ENCODE measurements at regions not wholly inside any gene's neighbourhood (a gene's known extent, or its start where the extent isn't known, plus 50 kb on each side); places are given as distances from the start of the nearest gene placed in this dataset.

DNA sequence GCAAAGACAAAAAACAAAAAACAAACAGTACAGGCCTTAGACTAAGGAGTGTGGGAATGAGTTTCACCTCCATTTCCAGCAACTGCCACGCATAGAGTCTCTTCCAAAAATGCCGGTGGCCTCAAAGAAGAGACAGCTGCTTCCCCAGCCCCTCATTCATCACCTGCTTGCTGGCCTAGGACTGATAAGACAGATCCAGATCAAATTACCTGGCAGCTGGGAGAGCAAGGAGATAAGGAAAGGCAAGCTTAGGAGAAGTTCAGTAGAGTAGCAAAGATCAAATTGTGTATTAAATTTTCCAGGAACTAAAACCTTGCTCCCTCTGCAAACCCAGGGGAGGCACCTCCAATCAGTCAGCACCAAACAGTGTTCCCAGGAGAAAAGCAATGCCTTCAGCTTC lies 325.8 kb upstream of the CTNNB1 start:
- Histone ChIP-seq H3K4me3 (no peak overlapping the region), H3K9me3 (replicated peaks; ENCODE audit: control insufficient read depth, insufficient read depth, low read depth, low read length) (no peaks in the 10 kb centered on the region), H3K36me3 (ENCODE audit: control insufficient read depth, insufficient read depth, low read length) (no peaks in the 10 kb centered on the region), H3K27ac (ENCODE audit: extremely low read depth, low read depth, low read length) (no peak overlapping the region), H4K20me1 (replicated peaks; ENCODE audit: control insufficient read depth, insufficient read depth, low read length) (no peaks in the 10 kb centered on the region), H3K4me2 (ENCODE audit: insufficient read depth, low read length) (no peak overlapping the region), H3K9me1 (ENCODE audit: control insufficient read depth, insufficient read depth, low read length) (no peaks in the 10 kb centered on the region), H2AFZ (ENCODE audit: low read depth, low read length) (no peak overlapping the region), H3K27me3 (ENCODE audit: control insufficient read depth in 2 of 2, insufficient read depth in 2 of 2, low read length in 2 of 2) (no peaks in the 10 kb centered on the region), H3K9ac (ENCODE audit: insufficient read depth in 1 of 2, low read depth in 2 of 2, low read length in 2 of 2) (no peak overlapping the region), H3K4me1 (replicated peaks in 1 of 2; ENCODE audit: control insufficient read depth in 2 of 2, insufficient read depth in 2 of 2, low read length in 2 of 2) (no peaks in the 10 kb centered on the region), H3K79me2 (ENCODE audit: control insufficient read depth, insufficient read depth, low read length) (no peaks in the 10 kb centered on the region)
- BruUV-seq (replicated peaks), result no TSS peak
- ChIA-PET POLR2A (interaction anchor here (0.6 kb wide), 1 partner anchor 246 kb away, joined by 3 read pairs; no protein-coding TSS in a partner anchor), CTCF (ENCODE audit: low intra/inter-chr PET ratio) (no interaction called here)
- DNase-seq (ENCODE audit: extremely low read depth in 1 of 4, low spot score in 3 of 4) (no peak), FAIRE-seq (no peak), ATAC-seq (no peak)
- in situ Hi-C loops (cut with MboI) (no loop called here), intact Hi-C loops (cut with micrococcal nuclease) (no loop called here)
- TF ChIP-seq, protein P1, sequence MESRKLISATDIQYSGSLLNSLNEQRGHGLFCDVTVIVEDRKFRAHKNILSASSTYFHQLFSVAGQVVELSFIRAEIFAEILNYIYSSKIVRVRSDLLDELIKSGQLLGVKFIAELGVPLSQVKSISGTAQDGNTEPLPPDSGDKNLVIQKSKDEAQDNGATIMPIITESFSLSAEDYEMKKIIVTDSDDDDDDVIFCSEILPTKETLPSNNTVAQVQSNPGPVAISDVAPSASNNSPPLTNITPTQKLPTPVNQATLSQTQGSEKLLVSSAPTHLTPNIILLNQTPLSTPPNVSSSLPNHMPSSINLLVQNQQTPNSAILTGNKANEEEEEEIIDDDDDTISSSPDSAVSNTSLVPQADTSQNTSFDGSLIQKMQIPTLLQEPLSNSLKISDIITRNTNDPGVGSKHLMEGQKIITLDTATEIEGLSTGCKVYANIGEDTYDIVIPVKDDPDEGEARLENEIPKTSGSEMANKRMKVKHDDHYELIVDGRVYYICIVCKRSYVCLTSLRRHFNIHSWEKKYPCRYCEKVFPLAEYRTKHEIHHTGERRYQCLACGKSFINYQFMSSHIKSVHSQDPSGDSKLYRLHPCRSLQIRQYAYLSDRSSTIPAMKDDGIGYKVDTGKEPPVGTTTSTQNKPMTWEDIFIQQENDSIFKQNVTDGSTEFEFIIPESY (CRISPR knock-in tag; IDR thresholded peaks at IDR 0.05), result no peak
- 6% methylated on average over 2 of the region's 2 CpGs for WGBS (ENCODE audit: insufficient coverage, low coverage, missing lambda C conversion rate)

DNA sequence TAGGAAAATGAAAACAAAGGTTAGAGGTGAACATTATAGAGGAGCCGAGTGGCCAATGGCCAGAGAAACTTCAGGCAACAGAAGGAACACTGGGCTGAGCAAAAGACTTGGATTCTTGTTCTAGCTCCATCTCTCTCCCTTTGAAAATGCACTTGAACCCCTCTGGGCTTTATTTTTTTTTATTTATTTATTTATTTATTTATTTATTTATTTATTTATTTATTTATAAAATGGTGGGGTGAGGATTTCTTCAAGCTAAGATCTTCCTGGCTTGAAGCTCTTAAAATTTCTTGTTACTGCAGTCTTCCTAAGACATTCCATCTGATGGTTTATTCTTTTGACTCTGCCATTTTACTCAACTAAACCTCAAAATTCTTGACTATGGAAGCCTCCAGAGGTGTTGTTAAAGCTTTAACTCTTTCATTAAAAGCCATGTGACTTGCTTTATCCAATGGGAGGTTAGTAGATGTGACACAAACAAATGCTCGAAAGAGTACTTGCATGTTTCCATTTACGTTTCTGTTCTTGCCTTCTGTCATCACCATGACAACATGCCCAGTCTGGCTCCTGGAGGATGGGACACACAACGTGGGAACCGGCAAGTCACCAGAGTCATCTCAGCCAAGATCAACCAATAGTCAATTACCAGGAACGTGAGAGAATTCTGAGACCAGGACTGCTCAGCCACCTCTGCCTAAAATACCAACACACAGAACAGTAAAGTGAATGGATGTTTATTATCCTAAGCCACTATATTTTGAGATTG lies 325.2 kb upstream of the CTNNB1 start:
- ChIA-PET POLR2A (no interaction called here), CTCF (ENCODE audit: low intra/inter-chr PET ratio) (no interaction called here)
- no peak for ATAC-seq
- TF ChIP-seq RFX1 (IDR thresholded peaks at IDR 0.05) (peak; percentile 49), XRCC3 (IDR thresholded peaks at IDR 0.05) (no peak), FOXM1 (IDR thresholded peaks at IDR 0.05; ENCODE audit: low read depth) (no peak), FOXM1 (CRISPR knock-in tag; IDR thresholded peaks at IDR 0.05; ENCODE audit: low read depth) (no peak)
- H3K4me1 ChIP-seq (replicated peaks in 1 of 2; ENCODE audit: control insufficient read depth in 2 of 2, insufficient read depth in 2 of 2, low read length in 2 of 2), result no peaks in the 10 kb centered on the region
- in situ Hi-C loops (cut with MboI), result no loop called here
- no TSS peak for BruUV-seq (replicated peaks)
- peak; percentile 40 for FAIRE-seq
- no peaks in the 10 kb centered on the region for H3K9me1 ChIP-seq (ENCODE audit: control insufficient read depth, insufficient read depth, low read length)
- H3K9me3 ChIP-seq (replicated peaks; ENCODE audit: control insufficient read depth, insufficient read depth, low read depth, low read length), result no peaks in the 10 kb centered on the region
- no peak overlapping the region for H3K9ac ChIP-seq (ENCODE audit: insufficient read depth in 1 of 2, low read depth in 2 of 2, low read length in 2 of 2)
- intact Hi-C loops (cut with micrococcal nuclease), result no loop called here
- WGBS (ENCODE audit: insufficient coverage, low coverage, missing lambda C conversion rate), result 3% methylated on average over 6 of the region's 6 CpGs
- H3K27me3 ChIP-seq (ENCODE audit: control insufficient read depth in 2 of 2, insufficient read depth in 2 of 2, low read length in 2 of 2), result no peaks in the 10 kb centered on the region
- H3K79me2 ChIP-seq (ENCODE audit: control insufficient read depth, insufficient read depth, low read length), result no peaks in the 10 kb centered on the region
- H3K27ac ChIP-seq (ENCODE audit: extremely low read depth, low read depth, low read length), result no peak overlapping the region
- H2AFZ ChIP-seq (ENCODE audit: low read depth, low read length), result no peak overlapping the region
- H3K4me2 ChIP-seq (ENCODE audit: insufficient read depth, low read length), result no peak overlapping the region
- no peaks in the 10 kb centered on the region for H3K36me3 ChIP-seq (ENCODE audit: control insufficient read depth, insufficient read depth, low read length)
- no peak for DNase-seq (ENCODE audit: extremely low read depth in 1 of 4, low spot score in 3 of 4)
- no peak overlapping the region for H3K4me3 ChIP-seq
- no peaks in the 10 kb centered on the region for H4K20me1 ChIP-seq (replicated peaks; ENCODE audit: control insufficient read depth, insufficient read depth, low read length)
